Right atrium auricular region (tissue), 2 donors: ENCODE measurements at regions not wholly inside any gene's neighbourhood (a gene's known extent, or its start where the extent isn't known, plus 50 kb on each side); places are given as distances from the start of the nearest gene placed in this dataset.

Source experiments
- DNase-seq: peaks from one replicate; pipeline ENCODE4 v3.0.0-alpha.2; 2019; ENCODE audit warnings: low spot score
- H3K27ac ChIP-seq, 2 donors: fragments of 200-600 bp; sonication (generic); 1 replicate in 1 of 2; 2 replicates in 1 of 2; pipeline ENCODE4 v1.5.1; 2016 to 2019
- H3K27me3 ChIP-seq, 2 donors: fragments of 200-600 bp; sonication (generic); one replicate each; pipeline versions ENCODE4 v1.5.1 to v1.6.0; 2017 to 2019
- H3K36me3 ChIP-seq: fragments of 200-600 bp; sonication (generic); one replicate; pipeline ENCODE4 v1.5.1; 2016
- H3K4me1 ChIP-seq, 2 donors: fragments of 200-600 bp; sonication (generic); one replicate each; pipeline versions ENCODE4 v1.5.1 to v1.6.0; 2017 to 2019
- H3K4me3 ChIP-seq, 2 donors: fragments of 200-600 bp; sonication (generic); 1 replicate in 1 of 2; 2 replicates in 1 of 2; pipeline ENCODE4 v1.5.1; 2017 to 2019; ENCODE audit warnings: mild to moderate bottlenecking in 1 of 2, moderate library complexity in 1 of 2
- H3K9me3 ChIP-seq, 2 donors: fragments of 200-600 bp; sonication (generic); one replicate each; pipeline ENCODE4 v1.5.1; 2019
- TF ChIP-seq, protein P1 (sequence below), 2 donors: fragments of 200-600 bp; sonication (generic); IDR thresholded peaks; one replicate each; pipeline ENCODE4 v1.5.1; 2019; ENCODE audit warnings: antibody characterized with exemption in 2 of 2

DNA sequence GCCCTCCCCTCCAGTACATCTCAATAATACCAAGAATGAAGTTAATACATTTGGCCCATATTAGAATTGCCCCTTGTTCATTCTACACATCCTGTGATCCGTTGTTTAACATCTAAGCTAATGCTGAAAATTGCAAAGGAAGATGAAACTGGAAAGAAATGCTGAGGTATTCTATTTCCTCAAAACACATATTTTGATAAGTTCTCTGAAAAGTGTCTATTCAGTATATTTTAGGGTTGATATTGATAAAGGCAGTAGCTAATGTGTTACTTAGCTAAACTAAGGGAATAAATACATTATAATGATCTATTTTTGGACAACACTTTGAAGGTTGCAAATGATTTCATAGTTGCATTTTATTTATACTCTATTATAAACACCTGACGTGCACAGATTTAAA is 702.6 kb upstream of the ROBO1 start:
- no peak for DNase-seq
- Histone ChIP-seq H3K27me3 (no peaks in the 10 kb centered on the region), H3K9me3 (no peaks in the 10 kb centered on the region), H3K4me3 (no peak overlapping the region), H3K27ac (no peak overlapping the region), H3K36me3 (no peaks in the 10 kb centered on the region), H3K4me1 (no peaks in the 10 kb centered on the region)
- TF ChIP-seq, protein P1, sequence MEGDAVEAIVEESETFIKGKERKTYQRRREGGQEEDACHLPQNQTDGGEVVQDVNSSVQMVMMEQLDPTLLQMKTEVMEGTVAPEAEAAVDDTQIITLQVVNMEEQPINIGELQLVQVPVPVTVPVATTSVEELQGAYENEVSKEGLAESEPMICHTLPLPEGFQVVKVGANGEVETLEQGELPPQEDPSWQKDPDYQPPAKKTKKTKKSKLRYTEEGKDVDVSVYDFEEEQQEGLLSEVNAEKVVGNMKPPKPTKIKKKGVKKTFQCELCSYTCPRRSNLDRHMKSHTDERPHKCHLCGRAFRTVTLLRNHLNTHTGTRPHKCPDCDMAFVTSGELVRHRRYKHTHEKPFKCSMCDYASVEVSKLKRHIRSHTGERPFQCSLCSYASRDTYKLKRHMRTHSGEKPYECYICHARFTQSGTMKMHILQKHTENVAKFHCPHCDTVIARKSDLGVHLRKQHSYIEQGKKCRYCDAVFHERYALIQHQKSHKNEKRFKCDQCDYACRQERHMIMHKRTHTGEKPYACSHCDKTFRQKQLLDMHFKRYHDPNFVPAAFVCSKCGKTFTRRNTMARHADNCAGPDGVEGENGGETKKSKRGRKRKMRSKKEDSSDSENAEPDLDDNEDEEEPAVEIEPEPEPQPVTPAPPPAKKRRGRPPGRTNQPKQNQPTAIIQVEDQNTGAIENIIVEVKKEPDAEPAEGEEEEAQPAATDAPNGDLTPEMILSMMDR (IDR thresholded peaks at IDR 0.05): no peak

DNA sequence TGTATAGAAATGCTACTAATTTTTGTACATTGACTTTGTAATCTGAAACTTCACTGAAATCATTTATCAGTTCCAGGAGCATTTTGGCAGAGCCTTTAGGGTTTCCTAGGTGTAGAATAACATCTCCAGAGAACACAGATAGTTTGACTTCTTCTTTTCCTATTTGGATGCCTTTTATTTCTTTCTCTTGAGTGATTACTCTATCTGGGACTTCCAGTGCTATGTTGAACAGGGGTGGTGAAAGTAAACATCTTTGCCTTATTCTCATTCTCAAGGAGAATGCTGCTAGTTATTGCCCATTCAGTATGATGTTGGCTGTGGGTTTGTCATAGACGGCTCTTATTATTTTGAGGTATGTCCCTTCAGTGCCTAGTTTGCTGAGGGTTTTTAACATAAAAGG is 697.9 kb upstream of the ROBO1 start:
- TF ChIP-seq, protein P1 (IDR thresholded peaks at IDR 0.05): no peak
- H3K36me3 ChIP-seq: no peaks in the 10 kb centered on the region
- no peaks in the 10 kb centered on the region for H3K9me3 ChIP-seq

GRCh38 chr3:80451393-80451792 is 683.6 kb upstream of the ROBO1 start:
- DNase-seq: no peak
- Histone ChIP-seq H3K4me1 (no peaks in the 10 kb centered on the region), H3K4me3 (no peak overlapping the region), H3K27me3 (no peaks in the 10 kb centered on the region), H3K9me3 (no peaks in the 10 kb centered on the region), H3K27ac (no peak overlapping the region), H3K36me3 (no peaks in the 10 kb centered on the region)
- TF ChIP-seq, protein P1 (IDR thresholded peaks at IDR 0.05): no peak

More for the DNA sequence above, 697.9 kb upstream of the ROBO1 start:
- no peak overlapping the region for H3K4me3 ChIP-seq
- no peaks in the 10 kb centered on the region for H3K4me1 ChIP-seq
- H3K27me3 ChIP-seq: no peaks in the 10 kb centered on the region
- no peak overlapping the region for H3K27ac ChIP-seq
- DNase-seq: no peak

GRCh38 chr3:80445641-80446040 is 677.8 kb upstream of the ROBO1 start:
- Histone ChIP-seq H3K4me3 (no peak overlapping the region), H3K4me1 (no peaks in the 10 kb centered on the region), H3K27ac (no peak overlapping the region), H3K36me3 (no peaks in the 10 kb centered on the region), H3K9me3 (no peaks in the 10 kb centered on the region), H3K27me3 (no peaks in the 10 kb centered on the region)
- TF ChIP-seq, protein P1 (IDR thresholded peaks at IDR 0.05): no peak
- DNase-seq: no peak

- Histone ChIP-seq H3K9me3 (no peaks in the 10 kb centered on the region), H3K4me1 (no peaks in the 10 kb centered on the region), H3K4me3 (no peak overlapping the region), H3K27ac (no peak overlapping the region), H3K36me3 (no peaks in the 10 kb centered on the region), H3K27me3 (no peaks in the 10 kb centered on the region)
- TF ChIP-seq, protein P1 (IDR thresholded peaks at IDR 0.05): no peak
- DNase-seq: no peak
Observed at GRCh38 chr3:80445053-80445452, 677.3 kb upstream of the ROBO1 start.

DNA sequence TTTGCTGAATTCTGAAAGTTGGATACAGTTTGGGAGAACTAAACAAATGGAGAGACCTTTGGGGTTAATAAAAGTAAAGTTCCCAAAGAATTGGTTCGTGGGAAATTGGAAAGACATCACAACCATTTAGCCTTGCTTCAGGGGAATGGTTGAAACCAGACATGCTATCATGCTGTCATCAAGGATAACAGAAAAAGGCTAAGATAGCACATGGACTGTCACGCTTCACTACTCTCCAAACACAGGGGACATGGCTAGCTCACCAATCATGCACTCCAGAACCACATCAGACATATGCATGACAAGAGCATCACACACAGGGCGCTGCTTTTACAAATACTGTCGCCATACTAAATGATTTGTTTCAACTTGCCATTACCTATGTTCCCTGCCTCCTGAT is 671.7 kb upstream of the ROBO1 start:
- no peak overlapping the region for H3K4me3 ChIP-seq
- H3K27me3 ChIP-seq: no peaks in the 10 kb centered on the region
- no peak for DNase-seq
- no peaks in the 10 kb centered on the region for H3K36me3 ChIP-seq
- TF ChIP-seq, protein P1 (IDR thresholded peaks at IDR 0.05): no peak
- no peaks in the 10 kb centered on the region for H3K4me1 ChIP-seq
- H3K27ac ChIP-seq: no peak overlapping the region
- no peaks in the 10 kb centered on the region for H3K9me3 ChIP-seq
